ENCODE measurements at regions not wholly inside any gene's neighbourhood (a gene's known extent, or its start where the extent isn't known, plus 50 kb on each side); places are given as distances from the start of the nearest gene placed in this dataset.

DNA sequence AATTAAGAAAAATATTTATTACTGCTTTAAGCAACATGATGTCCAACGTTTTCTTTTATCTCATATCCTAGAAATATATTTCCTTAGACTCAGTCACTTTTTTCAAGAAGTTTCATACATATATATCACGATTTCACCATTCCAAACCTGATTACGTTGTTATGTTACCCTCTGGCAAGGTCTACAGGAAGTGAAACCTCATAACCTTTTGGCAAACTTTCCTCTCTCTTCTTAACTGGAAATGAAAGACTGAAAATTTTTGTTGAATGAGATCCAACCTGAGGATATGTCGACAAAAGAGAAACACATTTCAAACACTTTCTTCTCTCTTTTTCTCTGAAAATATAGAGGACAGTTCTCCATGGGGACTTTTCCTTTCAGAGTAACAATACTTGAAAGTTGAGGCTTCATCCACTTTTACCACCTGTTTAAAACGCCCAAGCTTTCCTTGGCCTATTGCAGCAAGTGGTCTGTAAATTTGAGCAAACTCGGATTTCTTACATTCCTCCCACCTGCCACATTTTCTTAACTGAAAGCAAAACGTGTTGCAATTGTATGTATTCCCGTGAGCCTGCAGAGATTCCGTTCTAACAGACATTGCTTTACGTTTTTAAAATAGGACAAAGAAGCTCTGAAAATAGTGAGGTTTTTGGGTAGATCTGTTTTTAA is 298.1 kb downstream of the CETN3 start:
- H2AFZ ChIP-seq (ENCODE audit: low read length), result no peak overlapping the region
- no TSS peak for BruUV-seq (replicated peaks)

DNA sequence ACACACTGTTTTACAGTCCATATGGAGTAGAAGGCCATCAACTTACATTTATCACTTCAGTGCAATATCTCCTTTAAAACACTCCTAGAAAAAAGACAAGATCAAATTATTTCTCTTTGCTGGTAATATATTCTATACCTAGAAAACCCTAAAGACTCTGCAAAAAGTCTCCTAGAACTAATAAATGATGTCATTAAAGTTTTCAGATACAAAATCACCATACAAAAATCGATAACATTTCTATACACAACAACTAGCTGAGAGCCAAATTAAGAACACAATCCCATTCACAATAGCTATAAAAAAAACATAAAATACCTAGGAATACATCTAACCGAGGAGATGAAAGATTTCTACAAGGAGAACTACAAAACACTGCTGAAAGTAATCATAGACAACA is 300.3 kb downstream of the CETN3 start:
- H3K79me2 ChIP-seq (ENCODE audit: insufficient read depth, low read depth, low read length), result no peaks in the 10 kb centered on the region
- H2AFZ ChIP-seq (ENCODE audit: low read length), result no peak overlapping the region
- no peak for TF ChIP-seq EZH2phosphoT487 (IDR thresholded peaks at IDR 0.05; ENCODE audit: borderline replicate concordance, low read depth, low read length)
- TF ChIP-seq, protein P1, sequence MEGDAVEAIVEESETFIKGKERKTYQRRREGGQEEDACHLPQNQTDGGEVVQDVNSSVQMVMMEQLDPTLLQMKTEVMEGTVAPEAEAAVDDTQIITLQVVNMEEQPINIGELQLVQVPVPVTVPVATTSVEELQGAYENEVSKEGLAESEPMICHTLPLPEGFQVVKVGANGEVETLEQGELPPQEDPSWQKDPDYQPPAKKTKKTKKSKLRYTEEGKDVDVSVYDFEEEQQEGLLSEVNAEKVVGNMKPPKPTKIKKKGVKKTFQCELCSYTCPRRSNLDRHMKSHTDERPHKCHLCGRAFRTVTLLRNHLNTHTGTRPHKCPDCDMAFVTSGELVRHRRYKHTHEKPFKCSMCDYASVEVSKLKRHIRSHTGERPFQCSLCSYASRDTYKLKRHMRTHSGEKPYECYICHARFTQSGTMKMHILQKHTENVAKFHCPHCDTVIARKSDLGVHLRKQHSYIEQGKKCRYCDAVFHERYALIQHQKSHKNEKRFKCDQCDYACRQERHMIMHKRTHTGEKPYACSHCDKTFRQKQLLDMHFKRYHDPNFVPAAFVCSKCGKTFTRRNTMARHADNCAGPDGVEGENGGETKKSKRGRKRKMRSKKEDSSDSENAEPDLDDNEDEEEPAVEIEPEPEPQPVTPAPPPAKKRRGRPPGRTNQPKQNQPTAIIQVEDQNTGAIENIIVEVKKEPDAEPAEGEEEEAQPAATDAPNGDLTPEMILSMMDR (conservative IDR thresholded peaks at IDR 0.05; ENCODE audit: low read length), result no peak
- H3K9me2 ChIP-seq (ENCODE audit: insufficient read depth, low read length), result no peaks in the 10 kb centered on the region
- no peak overlapping the region for H3K4me2 ChIP-seq (ENCODE audit: low read length)
- H4K20me1 ChIP-seq (ENCODE audit: insufficient read depth, low read length), result no peaks in the 10 kb centered on the region
- DNase-seq (ENCODE audit: low spot score), result no peak
- H3K9me3 ChIP-seq (ENCODE audit: low read length), result no peaks in the 10 kb centered on the region
- H3K4me1 ChIP-seq (ENCODE audit: insufficient read depth, low read length, poor library complexity, severe bottlenecking), result no peaks in the 10 kb centered on the region
- POLR2A ChIA-PET, result no interaction called here
- CTCF ChIA-PET (ENCODE audit: unreplicated experiment), result no interaction called here
- no TSS peak for BruUV-seq (replicated peaks)
- H3K36me3 ChIP-seq (ENCODE audit: insufficient read depth, low read length), result no peaks in the 10 kb centered on the region
- intact Hi-C loops (cut with micrococcal nuclease; ENCODE audit: unreplicated experiment), result no loop called here
- H3K4me3 ChIP-seq (ENCODE audit: low read depth, low read length, poor library complexity, severe bottlenecking), result no peak overlapping the region
- H3K27ac ChIP-seq (ENCODE audit: low read depth, low read length, poor library complexity, severe bottlenecking), result no peak overlapping the region

More for the DNA sequence above, 298.1 kb downstream of the CETN3 start:
- no peak for TF ChIP-seq EZH2phosphoT487 (IDR thresholded peaks at IDR 0.05; ENCODE audit: borderline replicate concordance, low read depth, low read length)
- TF ChIP-seq, protein P1 (conservative IDR thresholded peaks at IDR 0.05; ENCODE audit: low read length), result no peak
- Histone ChIP-seq H3K79me2 (ENCODE audit: insufficient read depth, low read depth, low read length) (no peaks in the 10 kb centered on the region), H4K20me1 (ENCODE audit: insufficient read depth, low read length) (no peaks in the 10 kb centered on the region), H3K9me2 (ENCODE audit: insufficient read depth, low read length) (no peaks in the 10 kb centered on the region), H3K4me2 (ENCODE audit: low read length) (no peak overlapping the region), H3K4me1 (ENCODE audit: insufficient read depth, low read length, poor library complexity, severe bottlenecking) (no peaks in the 10 kb centered on the region), H3K27ac (ENCODE audit: low read depth, low read length, poor library complexity, severe bottlenecking) (no peak overlapping the region), H3K4me3 (ENCODE audit: low read depth, low read length, poor library complexity, severe bottlenecking) (no peak overlapping the region), H3K9me3 (ENCODE audit: low read length) (no peaks in the 10 kb centered on the region), H3K36me3 (ENCODE audit: insufficient read depth, low read length) (no peaks in the 10 kb centered on the region)
- ChIA-PET POLR2A (no interaction called here), CTCF (ENCODE audit: unreplicated experiment) (no interaction called here)
- DNase-seq (ENCODE audit: low spot score), result no peak
- intact Hi-C loops (cut with micrococcal nuclease; ENCODE audit: unreplicated experiment), result no loop called here

DNA sequence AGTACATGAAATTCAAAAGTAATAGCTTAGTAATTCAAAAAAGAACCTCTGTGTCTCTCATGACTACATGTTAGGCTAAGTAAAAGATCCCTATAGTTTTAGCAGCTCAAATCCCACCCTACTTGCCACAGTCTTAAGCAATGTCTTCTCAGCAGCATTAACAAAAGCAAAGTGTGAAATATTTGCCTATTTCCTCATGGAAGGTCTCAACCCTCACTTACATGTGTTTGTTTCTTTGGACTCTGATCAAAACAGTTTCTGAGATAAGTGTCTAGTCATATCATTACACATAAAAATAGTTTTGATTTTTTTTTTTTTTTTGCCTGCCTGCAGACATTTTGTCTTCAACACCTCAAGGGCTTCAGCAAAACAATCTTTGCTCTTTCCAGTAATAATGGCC is 310.5 kb downstream of the CETN3 start:
- CTCF ChIA-PET (ENCODE audit: unreplicated experiment), result no interaction called here
- intact Hi-C loops (cut with micrococcal nuclease; ENCODE audit: unreplicated experiment), result no loop called here
- DNase-seq (ENCODE audit: low spot score), result no peak
- H3K9me2 ChIP-seq (ENCODE audit: insufficient read depth, low read length), result no peaks in the 10 kb centered on the region
- H4K20me1 ChIP-seq (ENCODE audit: insufficient read depth, low read length), result no peaks in the 10 kb centered on the region
- H3K4me2 ChIP-seq (ENCODE audit: low read length), result no peak overlapping the region
- POLR2A ChIA-PET, result interaction anchor here (0.8 kb wide), 1 partner anchor 83 kb away, joined by 3 read pairs; no protein-coding TSS in a partner anchor
- H3K4me1 ChIP-seq (ENCODE audit: insufficient read depth, low read length, poor library complexity, severe bottlenecking), result no peaks in the 10 kb centered on the region
- H3K79me2 ChIP-seq (ENCODE audit: insufficient read depth, low read depth, low read length), result no peaks in the 10 kb centered on the region
- no peak overlapping the region for H3K27ac ChIP-seq (ENCODE audit: low read depth, low read length, poor library complexity, severe bottlenecking)
- H2AFZ ChIP-seq (ENCODE audit: low read length), result no peak overlapping the region
- no peak for TF ChIP-seq EZH2phosphoT487 (IDR thresholded peaks at IDR 0.05; ENCODE audit: borderline replicate concordance, low read depth, low read length)
- TF ChIP-seq, protein P1 (conservative IDR thresholded peaks at IDR 0.05; ENCODE audit: low read length), result no peak
- no TSS peak for BruUV-seq (replicated peaks)
- no peaks in the 10 kb centered on the region for H3K36me3 ChIP-seq (ENCODE audit: insufficient read depth, low read length)
- no peaks in the 10 kb centered on the region for H3K9me3 ChIP-seq (ENCODE audit: low read length)
- H3K4me3 ChIP-seq (ENCODE audit: low read depth, low read length, poor library complexity, severe bottlenecking), result no peak overlapping the region

Measured in OCI-LY7 (cell line).